Renal cortex interstitium (tissue), 11 donors: ENCODE measurements at regions not wholly inside any gene's neighbourhood (a gene's known extent, or its start where the extent isn't known, plus 50 kb on each side); places are given as distances from the start of the nearest gene placed in this dataset.
"Not testable (repeated sequence)": the region's sequence is repeated elsewhere in the genome, so short reads cannot be mapped to it uniquely, and the experiment has no call there.

Experiments used
- DNase-seq, 11 donors: peaks; one replicate each; pipeline ENCODE4 v3.0.0-alpha.2; 2013; ENCODE audit warnings: low read depth in 9 of 11, low spot score in 4 of 11; ENCODE audit errors: extremely low read depth in 1 of 11

DNA sequence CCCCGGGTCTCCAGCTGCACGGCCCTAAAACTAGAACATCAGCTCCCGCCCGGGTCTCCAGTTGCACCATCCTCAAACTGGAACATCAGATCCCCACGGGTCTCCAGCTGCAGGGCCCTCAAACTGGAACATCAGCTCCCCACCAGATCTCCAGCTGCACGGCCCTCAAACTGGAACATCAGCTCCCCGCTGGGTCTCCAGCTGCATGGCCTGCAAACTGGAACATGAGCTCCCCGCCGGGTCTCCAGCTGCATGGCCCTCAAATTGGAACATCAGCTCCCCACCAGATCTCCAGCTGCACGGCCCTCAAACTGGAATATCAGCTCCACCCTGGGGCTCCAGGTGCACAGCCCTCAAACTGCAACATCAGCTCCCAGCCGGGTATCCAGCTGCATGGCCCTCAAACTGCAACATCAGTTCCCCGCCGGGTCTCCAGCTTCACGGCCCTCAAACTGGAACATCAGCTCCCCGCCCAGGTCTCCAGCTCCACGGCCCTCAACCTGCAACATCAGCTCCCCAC is 93.5 kb upstream of the LPCAT1 start:
- not testable (repeated sequence) for DNase-seq

DNA sequence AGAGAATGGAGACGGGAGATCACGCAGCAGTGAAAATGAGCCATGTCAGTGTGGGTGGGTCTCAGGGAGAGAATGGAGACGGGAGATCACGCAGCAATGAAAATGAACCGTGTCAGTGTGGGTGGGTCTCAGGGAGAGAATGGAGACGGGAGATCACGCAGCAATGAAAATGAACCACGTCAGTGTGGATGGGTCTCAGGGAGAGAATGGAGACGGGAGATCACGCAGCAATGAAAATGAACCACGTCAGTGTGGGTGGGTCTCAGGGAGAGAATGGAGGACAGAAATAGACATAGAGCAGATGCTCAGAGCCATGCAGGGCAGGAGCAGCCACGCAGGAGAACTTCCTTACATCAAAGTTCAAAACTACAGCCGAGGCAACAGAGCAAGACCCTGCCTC is 89.8 kb upstream of the LPCAT1 start:
- not testable (repeated sequence) for DNase-seq

DNA sequence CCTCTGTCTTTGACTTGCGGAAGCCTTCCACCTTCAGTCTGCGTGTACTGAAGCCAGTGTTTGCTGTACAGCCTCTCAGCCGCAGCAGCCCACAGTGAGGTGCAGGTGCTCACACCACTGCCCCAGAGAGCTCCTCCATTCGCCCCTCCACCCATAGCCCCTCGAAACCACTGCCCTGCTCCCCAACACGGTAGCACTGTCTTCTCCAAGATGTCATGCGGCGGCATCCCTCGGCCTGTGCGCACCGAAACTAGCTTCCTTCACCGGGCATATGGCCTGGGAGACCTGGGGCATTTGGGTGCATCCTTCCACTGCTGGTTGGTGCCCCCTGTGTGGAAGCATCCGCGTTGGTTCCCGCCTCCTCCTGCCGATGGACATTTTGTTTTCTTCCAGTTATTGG is 86.8 kb upstream of the LPCAT1 start:
- not testable (repeated sequence) for DNase-seq

DNA sequence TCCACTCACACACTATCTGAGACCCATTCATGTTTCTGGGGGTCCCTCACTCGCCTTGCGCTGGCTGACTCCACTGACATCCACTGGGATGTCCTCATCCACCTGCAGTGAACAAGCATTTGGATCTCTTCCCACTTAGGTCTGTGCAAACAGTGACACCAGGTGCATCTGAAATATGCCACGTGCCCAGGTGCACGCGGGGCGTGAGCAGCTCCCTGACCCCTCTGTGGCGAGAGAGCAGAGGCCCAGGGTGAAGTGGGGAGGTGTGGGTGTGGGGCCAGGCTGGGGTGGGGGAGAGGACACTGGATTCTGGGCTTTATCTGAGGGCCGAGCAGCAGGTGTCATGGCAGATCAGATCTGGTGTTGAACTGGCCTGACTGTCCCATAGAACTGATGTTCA is 85.4 kb upstream of the LPCAT1 start:
- DNase-seq, result not testable (repeated sequence)

DNA sequence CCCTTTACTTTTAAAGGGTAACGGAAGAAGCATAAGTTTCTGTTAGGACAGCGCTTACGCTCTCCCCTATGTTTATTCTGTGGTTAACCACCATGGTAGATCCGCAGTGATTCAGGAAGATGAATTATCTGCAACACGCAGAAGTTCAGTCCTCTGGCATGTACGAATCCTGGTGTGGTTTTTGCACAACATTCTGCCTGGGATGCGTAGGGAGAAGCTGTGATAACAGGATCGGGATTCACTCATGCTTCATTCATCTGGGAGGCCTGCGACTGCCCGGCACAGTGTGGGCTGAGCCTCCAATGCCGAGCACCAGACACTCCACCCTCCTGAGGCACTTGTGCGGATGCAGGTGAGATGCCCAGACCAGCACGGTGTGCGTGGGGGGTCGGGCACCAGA is 84.6 kb upstream of the LPCAT1 start:
- DNase-seq, result not testable (repeated sequence)

DNA sequence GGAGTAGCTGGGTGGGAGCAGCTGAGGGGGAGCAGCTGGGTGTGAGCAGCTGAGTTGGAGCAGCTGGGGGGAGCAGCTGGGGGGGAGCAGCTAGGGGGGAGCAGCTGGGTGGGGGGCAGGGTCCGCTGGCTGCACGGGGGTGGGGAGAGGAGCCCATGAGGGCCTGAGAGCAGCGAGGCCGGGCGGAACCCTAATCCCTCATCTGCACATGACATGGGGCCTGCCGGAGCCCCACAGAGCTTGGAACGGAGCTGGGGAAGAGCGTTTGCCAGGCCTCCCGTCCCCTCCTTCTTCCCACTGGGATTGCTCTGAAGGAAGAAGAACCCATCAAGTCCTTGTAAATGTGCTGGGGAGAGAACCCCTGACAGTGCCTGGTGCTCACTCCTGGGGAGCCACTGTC is 83.2 kb upstream of the LPCAT1 start:
- not testable (repeated sequence) for DNase-seq

DNA sequence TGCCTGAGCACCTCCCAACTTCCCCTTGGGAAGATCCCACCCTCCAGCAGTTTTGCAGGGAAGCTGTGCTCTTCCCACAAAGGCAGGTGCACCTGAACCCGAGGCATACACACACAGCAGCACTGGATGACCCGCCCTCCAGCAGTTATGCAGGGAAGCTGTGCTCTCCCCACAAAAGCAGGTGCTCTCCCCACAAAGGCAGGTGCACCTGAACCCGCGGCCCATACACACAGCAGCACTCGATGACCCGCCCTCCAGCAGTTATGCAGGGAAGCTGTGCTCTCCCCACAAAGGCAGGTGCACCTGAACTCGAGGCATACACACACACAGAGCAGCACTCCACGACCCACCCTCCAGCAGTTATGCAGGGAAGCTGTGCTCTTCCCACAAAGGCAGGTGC is 80.2 kb upstream of the LPCAT1 start:
- not testable (repeated sequence) for DNase-seq

DNA sequence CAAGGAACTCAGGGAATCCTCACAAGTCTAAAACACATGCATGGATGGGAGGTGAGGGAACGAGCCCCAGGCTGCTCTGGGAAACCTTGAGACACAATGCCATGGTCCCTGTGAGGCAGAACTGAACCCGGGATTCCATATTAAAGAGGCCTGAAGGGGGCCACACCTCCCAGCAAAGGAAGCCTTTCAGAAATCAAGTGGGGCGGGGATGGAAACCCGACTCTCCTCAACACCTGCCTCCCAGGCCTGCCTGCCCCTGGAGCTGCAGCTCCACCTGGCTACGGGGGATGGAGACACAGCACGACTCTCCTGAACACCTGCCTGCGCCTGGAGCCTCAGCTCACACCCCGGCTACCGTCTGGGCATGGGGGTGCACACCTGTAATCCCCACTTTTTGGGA is 77.8 kb upstream of the LPCAT1 start:
- DNase-seq, result not testable (repeated sequence)

DNA sequence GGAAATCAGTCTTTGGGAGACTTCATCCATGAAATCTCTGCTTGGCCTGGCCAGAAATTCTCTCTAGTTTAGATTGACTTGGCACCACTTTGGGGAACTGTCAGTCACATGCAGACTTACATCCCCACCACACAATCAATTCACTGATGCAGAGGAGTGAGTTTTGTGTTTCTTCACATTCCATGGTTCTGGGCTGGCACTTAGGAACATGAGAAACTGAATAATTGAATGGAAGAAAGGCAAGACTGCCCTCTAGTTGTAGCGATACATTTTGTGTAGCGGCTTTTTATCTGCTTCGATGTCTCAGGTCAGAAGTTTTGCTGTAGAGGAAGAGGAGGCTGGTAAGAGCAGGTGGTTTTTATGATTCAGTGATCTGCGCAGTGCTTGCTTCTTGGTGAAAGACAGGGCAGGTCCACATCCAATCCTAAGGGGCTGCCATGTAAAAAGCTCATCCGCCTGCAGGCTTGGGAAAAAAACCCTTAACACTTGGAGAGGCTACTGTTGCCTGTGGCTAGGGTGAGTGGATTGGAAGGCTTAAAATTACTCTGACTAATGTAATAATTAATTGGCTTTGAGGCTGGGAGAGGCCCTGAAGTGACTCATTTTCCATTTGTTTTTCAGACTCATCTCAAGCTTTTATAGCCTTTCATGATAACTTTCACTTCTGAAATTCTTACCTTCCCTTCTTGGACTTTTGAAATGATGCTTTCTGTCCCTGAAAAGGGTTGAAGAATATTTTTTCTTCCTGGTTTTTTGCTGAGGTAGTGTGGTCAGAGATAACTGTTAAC is 75.4 kb upstream of the LPCAT1 start:
- DNase-seq, result peak in 5 of 11 donors; percentile 9 to 45 (median 23)

DNA sequence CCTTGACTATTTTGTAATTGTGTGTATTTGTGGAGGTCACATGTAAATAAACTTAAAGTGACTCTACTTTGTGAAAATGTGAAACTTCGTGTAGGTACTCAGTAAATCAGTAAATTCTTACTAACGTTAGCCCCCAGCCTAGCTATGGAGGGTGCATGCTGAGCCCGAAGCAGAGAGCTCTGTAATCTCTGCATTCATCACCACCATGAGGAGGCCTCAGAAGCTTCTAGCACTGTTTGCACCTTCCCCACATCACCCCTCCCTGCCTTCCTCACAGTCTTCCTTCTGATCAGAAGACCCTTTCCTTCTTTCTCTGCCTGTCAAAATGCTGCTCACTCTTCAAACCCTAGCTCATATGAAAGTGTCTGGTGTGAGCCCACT is 73.3 kb upstream of the LPCAT1 start:
- not testable (repeated sequence) for DNase-seq

DNA sequence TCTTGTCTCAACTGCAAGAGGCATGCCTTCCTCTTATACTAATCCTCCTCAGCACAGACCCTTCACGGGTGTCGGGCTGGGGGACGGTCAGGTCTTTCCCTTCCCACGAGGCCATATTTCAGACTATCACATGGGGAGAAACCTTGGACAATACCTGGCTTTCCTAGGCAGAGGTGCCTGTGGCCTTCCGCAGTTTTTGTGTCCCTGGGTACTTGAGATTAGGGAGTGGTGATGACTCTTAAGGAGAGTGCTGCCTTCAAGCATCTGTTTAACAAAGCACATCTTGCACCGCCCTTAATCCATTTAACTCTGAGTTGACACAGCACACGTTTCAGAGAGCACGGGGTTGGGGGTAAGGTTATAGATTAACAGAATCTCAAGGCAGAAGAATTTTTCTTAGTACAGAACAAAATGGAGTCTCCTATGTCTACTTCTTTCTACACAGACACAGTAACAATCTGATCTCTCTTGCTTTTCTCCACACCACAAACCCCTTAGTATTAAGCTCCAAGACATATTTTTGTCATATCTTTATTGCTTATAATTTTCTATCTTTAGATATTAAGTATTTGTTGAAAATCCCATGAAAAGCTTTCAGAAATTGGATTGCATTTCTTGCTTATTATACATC is 72.8 kb upstream of the LPCAT1 start:
- not testable (repeated sequence) for DNase-seq

DNA sequence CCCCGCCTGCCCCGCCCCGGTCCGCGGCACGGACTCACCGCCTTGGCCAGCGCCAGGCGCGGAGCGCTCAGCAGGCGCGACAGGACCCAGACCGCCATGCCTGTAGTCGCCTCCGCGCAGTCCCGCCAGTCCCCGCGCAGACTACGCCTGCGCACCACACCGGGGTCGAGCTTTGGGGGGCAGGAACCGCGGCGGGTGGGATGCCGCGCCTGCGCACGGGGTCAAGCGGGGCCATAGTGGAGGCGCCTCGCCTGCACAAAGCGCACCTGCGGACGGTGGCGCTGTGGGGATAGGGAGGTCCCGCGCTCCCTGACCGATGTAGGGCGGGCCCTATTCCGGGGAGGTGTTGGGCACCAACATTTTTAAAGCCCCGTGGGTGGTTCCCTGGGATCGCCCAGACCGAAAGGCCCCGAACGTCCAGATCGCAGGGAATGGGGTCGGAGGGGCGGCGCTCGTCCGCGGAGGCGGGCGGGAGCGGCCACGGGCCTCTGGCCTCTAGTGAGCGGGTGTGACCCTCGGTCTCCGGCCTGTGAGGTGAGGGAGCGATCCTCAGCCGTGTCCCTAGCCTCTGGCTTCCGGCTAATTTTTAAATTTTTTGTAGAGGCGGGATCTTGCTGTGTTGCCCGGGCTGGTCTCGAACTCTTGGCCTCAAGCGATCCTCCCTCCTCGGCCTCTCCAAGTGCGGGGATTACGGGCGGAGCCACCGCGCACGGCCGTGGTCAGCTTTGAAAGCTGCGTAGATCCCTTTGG is 70.8 kb upstream of the LPCAT1 start:
- DNase-seq, result peak; percentile 56 to 85 (median 78)

DNA sequence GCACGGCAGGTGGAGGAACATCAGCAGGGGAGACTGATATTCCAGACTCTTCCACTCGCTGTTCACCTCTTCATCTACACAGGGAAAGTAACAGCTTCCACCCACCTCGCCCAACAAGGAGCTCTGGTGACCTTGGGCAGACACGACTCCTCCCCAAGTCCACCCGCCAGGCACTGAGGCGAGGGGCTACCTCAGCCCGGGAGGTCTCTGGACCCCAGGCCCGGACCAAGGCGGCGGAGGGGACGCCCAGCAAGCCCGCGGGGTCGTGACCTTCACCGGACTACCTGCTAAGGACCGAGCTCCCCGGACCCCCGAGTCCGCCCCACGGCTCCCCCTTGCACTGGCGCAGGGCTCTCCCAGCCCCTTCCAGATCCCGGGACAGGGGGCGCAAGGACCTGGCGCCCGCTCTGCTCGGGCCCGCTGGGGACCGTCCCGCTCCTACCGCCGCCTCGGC is 70.2 kb upstream of the LPCAT1 start:
- peak in 2 of 11 donors; percentile 3 to 18 for DNase-seq

DNA sequence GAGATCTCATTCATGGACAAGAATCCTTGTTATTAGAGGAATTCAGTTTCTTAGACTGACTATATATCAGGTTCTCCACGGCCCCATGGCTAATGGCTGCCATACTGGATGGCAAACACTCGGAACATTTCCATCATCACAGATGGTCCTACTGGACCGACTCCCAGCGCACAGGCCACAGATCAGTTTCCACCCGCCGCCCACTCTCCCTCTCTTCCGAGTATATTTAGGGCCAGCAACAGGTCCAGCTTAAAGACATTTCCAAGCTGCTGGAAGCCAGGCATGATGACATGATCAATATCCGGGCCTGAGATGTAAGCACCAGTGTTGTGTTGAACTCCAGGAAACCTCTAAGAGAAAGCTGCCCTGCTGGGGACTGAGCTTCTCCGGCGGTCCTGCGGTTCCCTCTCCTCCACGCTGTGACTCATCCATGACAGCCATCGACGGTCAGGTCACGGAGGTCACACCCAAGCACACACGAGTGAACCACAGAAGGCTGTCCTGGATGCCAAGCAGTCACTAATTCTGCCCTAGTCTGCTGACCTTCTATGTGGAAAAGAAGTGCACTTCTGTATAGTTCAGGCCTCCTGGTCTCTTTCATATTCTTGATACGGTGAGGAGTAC is 64.4 kb upstream of the LPCAT1 start:
- DNase-seq, result not testable (repeated sequence)

DNA sequence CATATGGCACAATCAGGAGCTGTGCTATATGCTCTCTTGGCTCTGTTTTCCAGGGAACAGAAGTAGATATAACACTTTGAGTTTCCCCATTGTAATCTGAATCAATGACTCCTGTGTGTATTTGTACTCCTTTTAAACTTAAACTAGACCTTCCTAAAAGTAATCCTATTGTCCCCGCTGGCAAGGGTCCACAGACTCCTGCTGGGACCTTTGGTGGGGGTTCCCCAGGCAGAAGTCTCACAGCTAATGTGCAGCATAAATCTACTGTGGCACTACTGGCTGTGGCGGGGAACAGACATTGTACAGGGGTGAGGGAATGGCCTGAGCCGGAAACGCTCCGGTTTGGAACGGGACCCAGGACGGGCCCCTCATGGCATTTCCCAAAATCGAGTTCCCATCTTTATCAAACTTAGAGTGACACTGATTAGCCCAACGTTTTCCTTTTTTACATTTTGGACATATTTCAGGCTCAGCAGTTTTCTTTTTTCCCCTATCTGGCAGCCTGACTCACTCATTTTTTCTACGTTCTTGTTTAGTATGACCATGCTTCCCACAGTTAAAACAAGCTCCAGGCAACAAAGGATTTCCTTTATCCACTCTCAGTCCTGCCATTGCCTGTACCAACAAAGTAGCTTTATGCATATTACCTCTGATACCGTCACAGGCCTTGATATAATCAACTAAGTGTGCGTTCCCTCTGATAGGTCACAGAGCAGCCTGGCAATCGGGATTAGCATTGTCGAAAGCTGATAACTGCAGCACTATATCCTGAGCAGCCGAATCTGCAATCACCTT is 59.5 kb upstream of the LPCAT1 start:
- DNase-seq, result not testable (repeated sequence)

DNA sequence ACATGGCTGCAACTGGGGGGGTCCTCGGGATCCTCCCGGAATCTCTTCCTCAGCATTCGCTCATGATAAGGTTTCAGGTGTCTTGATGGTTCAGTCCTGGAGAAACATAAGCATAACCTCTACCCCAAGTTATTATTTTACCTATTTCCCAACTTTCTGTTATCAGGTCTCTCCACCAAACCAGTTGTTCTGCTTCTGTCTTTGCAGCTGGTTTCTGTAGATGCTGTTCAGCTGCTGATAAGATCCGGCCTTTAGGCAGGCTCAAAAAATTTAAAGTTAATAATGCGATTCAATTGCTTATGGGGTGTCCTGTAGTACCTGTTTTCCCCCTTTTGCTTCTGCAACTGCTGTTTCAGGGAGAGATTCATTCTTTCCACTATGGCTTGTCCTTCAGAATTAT is 55.6 kb upstream of the LPCAT1 start:
- DNase-seq, result not testable (repeated sequence)

DNA sequence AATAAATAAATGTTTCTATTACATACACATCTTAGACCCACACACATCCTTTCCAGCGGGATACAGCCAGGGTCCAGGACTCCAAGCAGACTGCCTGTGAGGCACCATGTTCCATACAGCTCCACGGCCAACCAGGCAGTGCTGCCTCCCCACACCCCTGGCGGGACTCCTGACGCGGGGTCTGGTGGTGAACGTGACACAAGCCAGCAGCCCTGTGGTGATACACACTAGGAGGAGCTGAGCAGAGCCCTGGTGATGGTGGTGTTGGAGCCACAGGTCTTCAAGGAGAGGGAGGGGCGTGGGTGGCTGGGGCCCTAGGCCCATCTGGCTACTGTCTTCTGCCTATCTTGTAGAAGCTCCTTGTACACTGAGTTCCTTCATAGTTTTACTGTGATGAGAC is 53.1 kb upstream of the LPCAT1 start:
- DNase-seq, result not testable (repeated sequence)

DNA sequence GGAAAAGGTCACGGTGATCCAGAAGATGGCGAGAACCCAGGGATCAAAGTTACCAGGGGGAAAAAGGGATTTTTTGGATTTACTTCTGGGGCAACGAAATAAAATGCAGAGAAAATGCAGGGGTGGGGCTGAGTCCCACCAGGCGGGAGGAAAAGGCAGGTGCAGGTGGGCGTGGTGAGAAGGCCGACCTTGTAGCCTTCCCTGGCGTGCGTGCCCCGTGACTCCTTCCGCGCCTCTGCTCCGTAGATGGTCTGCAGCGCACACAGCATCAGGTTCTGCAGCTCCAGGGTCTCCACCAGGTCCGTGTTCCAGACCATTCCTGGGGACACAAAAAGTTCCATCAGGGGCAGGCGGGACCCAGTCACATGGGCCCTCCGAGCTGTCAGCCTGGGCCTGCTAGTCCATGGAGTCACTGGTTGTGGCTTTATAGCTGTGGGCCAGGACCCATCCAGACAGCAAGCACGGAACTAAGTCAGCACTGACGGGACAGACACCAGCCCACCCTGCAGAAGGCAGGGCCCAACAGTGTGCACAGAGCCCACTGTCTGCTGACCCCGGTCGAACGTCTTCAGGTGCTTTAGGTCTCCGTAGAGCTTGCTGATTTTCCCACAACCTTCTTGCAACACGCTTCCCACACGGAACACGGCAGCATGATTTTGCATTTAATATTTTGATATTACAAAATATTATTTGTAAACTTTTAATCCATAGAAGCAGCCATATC is 52.4 kb upstream of the LPCAT1 start:
- DNase-seq, result not testable (repeated sequence)
